ENCODE measurements at regions not wholly inside any gene's neighbourhood (a gene's known extent, or its start where the extent isn't known, plus 50 kb on each side); places are given as distances from the start of the nearest gene placed in this dataset.
A peak's percentile ranks its signal among the peaks of the same experiment; 100 is the strongest.

DNA sequence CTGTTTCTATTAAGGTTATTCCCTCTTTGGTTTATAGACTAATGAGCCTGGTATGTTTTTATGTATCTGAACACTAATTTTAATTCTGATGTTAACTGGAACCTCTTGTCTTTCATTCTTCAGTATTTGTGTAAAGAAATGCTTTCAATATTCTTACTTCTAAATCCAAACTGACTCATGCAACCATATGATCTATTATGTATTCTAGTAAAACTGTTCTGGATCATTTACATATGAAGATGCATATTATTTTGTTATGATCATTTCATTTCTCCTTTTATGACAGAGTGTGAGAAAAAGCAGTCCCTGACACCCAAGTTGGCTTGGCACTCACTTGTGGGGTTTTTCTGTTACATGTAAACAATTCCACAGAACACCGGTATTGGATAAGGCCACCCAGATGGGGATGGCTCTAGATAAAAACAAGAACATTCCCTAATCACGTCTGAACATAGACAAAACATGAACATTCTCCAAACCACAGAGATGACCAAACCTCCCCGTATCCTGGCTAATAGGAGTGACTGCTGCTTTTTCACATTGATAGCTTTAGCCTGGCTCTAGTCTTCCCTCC, 72.2 kb upstream of the EPHB3 start:
- WGBS, 2 donors: 21 to 25% methylated on average over 3 of the region's 3 CpGs
- peaks cover 5 to 38% (median 13%) of the 10 kb centered on the region in 3 donors for H3K4me1 ChIP-seq
- no peak overlapping the region for H3K27ac ChIP-seq
- H3K4me3 ChIP-seq: no peak overlapping the region
- no peaks in the 10 kb centered on the region for H3K36me3 ChIP-seq
- no peak for TF ChIP-seq POLR2A (IDR thresholded peaks at IDR 0.05)
- TF ChIP-seq, protein P1, sequence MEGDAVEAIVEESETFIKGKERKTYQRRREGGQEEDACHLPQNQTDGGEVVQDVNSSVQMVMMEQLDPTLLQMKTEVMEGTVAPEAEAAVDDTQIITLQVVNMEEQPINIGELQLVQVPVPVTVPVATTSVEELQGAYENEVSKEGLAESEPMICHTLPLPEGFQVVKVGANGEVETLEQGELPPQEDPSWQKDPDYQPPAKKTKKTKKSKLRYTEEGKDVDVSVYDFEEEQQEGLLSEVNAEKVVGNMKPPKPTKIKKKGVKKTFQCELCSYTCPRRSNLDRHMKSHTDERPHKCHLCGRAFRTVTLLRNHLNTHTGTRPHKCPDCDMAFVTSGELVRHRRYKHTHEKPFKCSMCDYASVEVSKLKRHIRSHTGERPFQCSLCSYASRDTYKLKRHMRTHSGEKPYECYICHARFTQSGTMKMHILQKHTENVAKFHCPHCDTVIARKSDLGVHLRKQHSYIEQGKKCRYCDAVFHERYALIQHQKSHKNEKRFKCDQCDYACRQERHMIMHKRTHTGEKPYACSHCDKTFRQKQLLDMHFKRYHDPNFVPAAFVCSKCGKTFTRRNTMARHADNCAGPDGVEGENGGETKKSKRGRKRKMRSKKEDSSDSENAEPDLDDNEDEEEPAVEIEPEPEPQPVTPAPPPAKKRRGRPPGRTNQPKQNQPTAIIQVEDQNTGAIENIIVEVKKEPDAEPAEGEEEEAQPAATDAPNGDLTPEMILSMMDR (IDR thresholded peaks at IDR 0.05): no peak
- DNase-seq: no peak
- peaks cover 0 to 71% (median 5%) of the 10 kb centered on the region in 4 donors for H3K27me3 ChIP-seq
- intact Hi-C loops (cut with DNase I): no loop called here
- H3K9me3 ChIP-seq: no peaks in the 10 kb centered on the region

- Histone ChIP-seq H3K4me3 (peak overlapping the region in 1 of 4 donors; percentile 33), H3K4me1 (peaks cover 5 to 39% (median 13%) of the 10 kb centered on the region in 3 donors), H3K27ac (peak overlapping the region in 1 of 4 donors; percentile 44), H3K27me3 (peaks cover 0 to 89% (median 5%) of the 10 kb centered on the region in 4 donors), H3K9me3 (no peaks in the 10 kb centered on the region), H3K36me3 (no peaks in the 10 kb centered on the region)
- 26 to 36% methylated on average over 6 to 7 of the region's 31 CpGs for WGBS, 2 donors
- no peak for DNase-seq
- intact Hi-C loops (cut with DNase I): no loop called here
- TF ChIP-seq POLR2A (IDR thresholded peaks at IDR 0.05): no peak
- TF ChIP-seq, protein P1 (IDR thresholded peaks at IDR 0.05): no peak
Measured at GRCh38 chr3:184491011-184491576, 70.5 kb upstream of the EPHB3 start.

GRCh38 chr3:184491867-184492615, 69.5 kb upstream of the EPHB3 start:
- Histone ChIP-seq H3K36me3 (no peaks in the 10 kb centered on the region), H3K27ac (peak overlapping the region in 1 of 4 donors; percentile 44), H3K4me3 (peak overlapping the region in 3 of 4 donors; percentile 18 to 42 (median 33)), H3K9me3 (no peaks in the 10 kb centered on the region), H3K27me3 (peaks cover 0 to 89% (median 5%) of the 10 kb centered on the region in 4 donors), H3K4me1 (peaks cover 5 to 48% (median 17%) of the 10 kb centered on the region in 3 donors)
- TF ChIP-seq, protein P1 (IDR thresholded peaks at IDR 0.05): no peak
- TF ChIP-seq POLR2A (IDR thresholded peaks at IDR 0.05): no peak
- 18 to 21% methylated on average over 33 to 34 of the region's 34 CpGs for WGBS, 2 donors
- no peak for DNase-seq
- intact Hi-C loops (cut with DNase I): no loop called here

DNA sequence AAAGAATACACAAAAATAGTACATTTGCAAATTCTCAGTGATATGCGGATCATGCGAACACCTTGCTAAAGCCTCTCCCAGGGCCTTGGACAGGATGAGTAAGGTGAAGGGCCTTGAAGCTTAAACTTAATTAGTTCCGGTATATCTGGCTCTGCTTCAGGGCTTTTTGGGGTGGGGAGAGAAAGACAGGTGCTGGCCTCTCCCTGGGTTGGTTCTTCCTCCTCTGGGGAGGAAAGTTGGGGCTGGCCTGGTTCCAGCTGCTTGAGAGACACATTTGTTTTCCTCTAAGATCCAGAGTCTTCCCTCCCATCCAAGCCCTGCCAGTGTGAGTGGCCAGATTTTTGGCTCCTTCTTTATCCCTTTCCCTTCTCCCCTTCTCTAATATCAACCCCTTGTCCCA, 64.7 kb upstream of the EPHB3 start:
- Histone ChIP-seq H3K36me3 (no peaks in the 10 kb centered on the region), H3K4me3 (no peak overlapping the region), H3K27me3 (peaks cover 0 to 71% (median 2%) of the 10 kb centered on the region in 4 donors), H3K9me3 (peaks cover 0 to 8% (median 2%) of the 10 kb centered on the region in 3 donors), H3K27ac (no peak overlapping the region), H3K4me1 (peaks cover 5 to 42% (median 11%) of the 10 kb centered on the region in 3 donors)
- TF ChIP-seq POLR2A (IDR thresholded peaks at IDR 0.05): no peak
- TF ChIP-seq, protein P1 (IDR thresholded peaks at IDR 0.05): no peak
- intact Hi-C loops (cut with DNase I): no loop called here
- DNase-seq: no peak
- WGBS, 2 donors: 47 to 71% methylated on average over 3 of the region's 3 CpGs

DNA sequence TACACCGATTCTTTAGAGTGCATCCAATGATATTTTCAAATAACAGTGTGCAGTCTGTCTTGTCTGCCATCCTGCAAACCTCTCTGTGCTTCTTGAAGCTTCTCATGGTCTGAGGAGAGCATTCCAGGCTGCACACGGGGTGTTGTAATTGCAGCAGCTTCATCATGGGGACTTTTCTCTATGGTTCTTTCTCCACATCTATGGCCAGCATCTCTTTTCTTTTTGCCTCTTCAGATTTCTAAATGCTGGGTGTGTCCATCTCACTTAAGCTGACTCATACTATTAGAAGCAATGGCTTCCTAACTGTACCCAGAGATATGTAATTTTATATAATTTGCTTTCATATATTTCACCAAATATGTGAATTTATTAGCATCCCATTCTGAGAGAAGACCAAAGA, 63.8 kb upstream of the EPHB3 start:
- no peaks in the 10 kb centered on the region for H3K36me3 ChIP-seq
- WGBS, 2 donors: 75 to 95% methylated on average over 2 of the region's 2 CpGs
- H3K4me3 ChIP-seq: no peak overlapping the region
- DNase-seq: no peak
- peaks cover 0 to 63% (median 0%) of the 10 kb centered on the region in 4 donors for H3K27me3 ChIP-seq
- TF ChIP-seq, protein P1 (IDR thresholded peaks at IDR 0.05): no peak
- no peak for TF ChIP-seq POLR2A (IDR thresholded peaks at IDR 0.05)
- no peak overlapping the region for H3K27ac ChIP-seq
- peaks cover 0 to 34% (median 6%) of the 10 kb centered on the region in 3 donors for H3K4me1 ChIP-seq
- peaks cover 0 to 14% (median 5%) of the 10 kb centered on the region in 3 donors for H3K9me3 ChIP-seq
- intact Hi-C loops (cut with DNase I): no loop called here
